ENCODE measurements at regions not wholly inside any gene's neighbourhood (a gene's known extent, or its start where the extent isn't known, plus 50 kb on each side); places are given as distances from the start of the nearest gene placed in this dataset.

GRCh38 chr3:178169421-178169820 is 366.8 kb upstream of the KCNMB2 start:
- H3K4me3 ChIP-seq (ENCODE audit: low read depth, low read length), result no peak overlapping the region
- DNase-seq (ENCODE audit: low read depth), result peak; percentile 28
- no peak for TF ChIP-seq CTCF (IDR thresholded peaks at IDR 0.05; ENCODE audit: insufficient read depth, low read depth, low read length)

DNA sequence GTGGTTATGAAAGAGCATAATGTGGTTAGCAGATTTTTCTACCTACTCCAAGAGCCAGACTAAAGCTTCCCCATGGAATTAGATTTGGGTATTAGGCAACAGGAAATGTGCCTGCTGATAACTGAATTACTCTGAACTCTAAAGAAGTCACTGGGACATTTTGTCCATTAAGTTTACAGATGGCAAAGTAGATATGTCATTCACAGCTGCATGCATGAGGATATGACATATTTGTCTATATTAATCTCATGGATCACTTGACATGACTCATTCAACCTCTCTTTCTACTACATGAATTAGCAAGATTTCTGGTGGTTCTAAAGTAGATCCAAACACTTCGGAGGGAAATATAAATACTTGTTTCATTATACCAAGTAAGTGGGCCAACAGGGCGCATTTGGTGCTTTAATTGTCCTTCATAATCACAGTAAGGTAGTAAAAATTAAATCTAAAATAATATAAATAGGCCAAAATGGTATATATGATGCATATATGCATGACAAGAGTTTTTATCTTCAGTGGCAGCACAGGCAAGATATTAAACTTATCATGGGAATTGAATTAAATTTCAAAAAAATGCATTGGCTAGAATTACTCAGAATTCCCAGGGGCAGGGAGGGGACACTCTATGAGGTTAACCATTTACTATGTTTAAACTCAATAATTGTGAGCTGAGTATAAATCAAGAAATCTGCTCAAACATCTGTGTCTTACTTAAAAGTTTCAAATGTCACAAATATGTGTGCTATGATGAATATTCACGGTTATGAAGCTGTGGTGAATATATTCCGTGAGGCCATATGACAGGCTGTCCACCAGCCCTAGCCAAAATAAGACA is 365.3 kb upstream of the KCNMB2 start:
- H3K4me3 ChIP-seq (ENCODE audit: low read depth, low read length), result no peak overlapping the region
- TF ChIP-seq CTCF (IDR thresholded peaks at IDR 0.05; ENCODE audit: insufficient read depth, low read depth, low read length), result no peak
- DNase-seq (ENCODE audit: low read depth), result peak; percentile 97

GRCh38 chr3:178172121-178172520 is 364.1 kb upstream of the KCNMB2 start:
- DNase-seq (ENCODE audit: low read depth), result no peak
- no peak for TF ChIP-seq CTCF (IDR thresholded peaks at IDR 0.05; ENCODE audit: insufficient read depth, low read depth, low read length)
- H3K4me3 ChIP-seq (ENCODE audit: low read depth, low read length), result no peak overlapping the region

GRCh38 chr3:178174201-178174915 is 361.9 kb upstream of the KCNMB2 start:
- DNase-seq (ENCODE audit: low read depth), result peak; percentile 70
- H3K4me3 ChIP-seq (ENCODE audit: low read depth, low read length), result no peak overlapping the region
- no peak for TF ChIP-seq CTCF (IDR thresholded peaks at IDR 0.05; ENCODE audit: insufficient read depth, low read depth, low read length)

DNA sequence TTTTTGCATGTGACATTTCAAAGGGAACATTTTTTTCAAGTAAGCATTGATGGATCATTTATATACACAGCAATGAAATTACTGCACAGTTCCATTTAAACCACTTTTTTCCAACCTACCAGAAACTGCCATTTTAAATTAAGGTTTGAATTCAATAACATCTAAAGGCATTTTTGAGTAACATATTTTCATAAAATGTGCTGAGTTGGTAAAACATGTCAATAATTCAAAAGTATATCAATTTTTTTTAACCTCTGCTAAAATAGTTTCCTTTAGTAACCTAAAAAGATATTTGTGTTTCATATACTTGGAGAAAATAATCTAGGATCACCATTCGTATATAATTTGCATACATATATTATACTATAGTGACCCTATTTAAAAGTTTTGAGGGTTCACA is 355.1 kb upstream of the KCNMB2 start:
- DNase-seq (ENCODE audit: low read depth), result no peak
- TF ChIP-seq CTCF (IDR thresholded peaks at IDR 0.05; ENCODE audit: insufficient read depth, low read depth, low read length), result no peak
- no peak overlapping the region for H3K4me3 ChIP-seq (ENCODE audit: low read depth, low read length)

GRCh38 chr3:178181784-178182183 is 354.5 kb upstream of the KCNMB2 start:
- no peak overlapping the region for H3K4me3 ChIP-seq (ENCODE audit: low read depth, low read length)
- no peak for DNase-seq (ENCODE audit: low read depth)
- TF ChIP-seq CTCF (IDR thresholded peaks at IDR 0.05; ENCODE audit: insufficient read depth, low read depth, low read length), result no peak
